ENCODE measurements at regions not wholly inside any gene's neighbourhood (a gene's known extent, or its start where the extent isn't known, plus 50 kb on each side); places are given as distances from the start of the nearest gene placed in this dataset.

- no peak for DNase-seq (ENCODE audit: low spot score)
Observed at GRCh38 chr4:111492496-111492895, 652.8 kb upstream of the FAM241A start.

- no peak for DNase-seq (ENCODE audit: low spot score)
Observed at GRCh38 chr4:111494471-111494870, 650.8 kb upstream of the FAM241A start.

DNA sequence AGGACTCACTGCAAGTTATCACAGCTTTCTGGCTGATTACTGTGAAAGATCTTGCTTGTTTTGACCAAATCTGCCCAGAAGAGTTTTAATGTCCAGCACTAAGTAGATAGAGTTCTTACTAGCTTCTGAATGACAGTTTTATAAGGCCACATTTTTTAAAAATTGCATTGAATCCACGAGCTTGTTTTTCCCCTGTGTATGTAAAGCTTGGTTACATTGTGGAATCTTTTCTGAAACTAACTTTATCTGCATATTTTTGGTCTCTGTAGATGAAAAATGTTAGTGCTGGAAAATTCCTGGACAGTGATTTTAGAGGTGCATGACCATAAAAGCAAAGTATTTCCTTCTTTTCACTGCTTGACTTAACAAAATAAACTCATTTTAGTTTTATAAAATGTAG, 650.3 kb upstream of the FAM241A start:
- DNase-seq (ENCODE audit: low spot score): no peak

- DNase-seq (ENCODE audit: low spot score): no peak
Observed at GRCh38 chr4:111499291-111499690, 646.0 kb upstream of the FAM241A start.

GRCh38 chr4:111499706-111500105, 645.5 kb upstream of the FAM241A start:
- DNase-seq (ENCODE audit: low spot score): no peak

DNA sequence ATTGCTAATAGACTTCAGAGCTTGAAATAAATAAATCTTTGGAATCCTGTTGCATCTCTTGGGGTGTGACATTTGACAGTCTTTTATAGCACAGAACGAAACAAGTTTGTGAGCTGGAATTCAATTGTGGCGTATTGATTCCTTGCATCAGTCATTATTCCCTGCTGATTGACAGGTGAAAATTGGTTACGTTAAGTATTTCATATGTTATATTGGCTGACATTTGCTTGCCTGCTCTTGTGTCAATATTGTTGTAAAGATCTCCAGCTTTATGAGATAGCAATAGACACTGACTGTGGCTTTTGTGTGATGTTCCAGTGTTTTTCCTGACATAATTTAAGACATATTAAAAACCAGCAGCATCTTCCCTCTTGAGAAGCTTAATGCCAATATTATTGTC, 644.4 kb upstream of the FAM241A start:
- DNase-seq (ENCODE audit: low spot score): no peak

DNA sequence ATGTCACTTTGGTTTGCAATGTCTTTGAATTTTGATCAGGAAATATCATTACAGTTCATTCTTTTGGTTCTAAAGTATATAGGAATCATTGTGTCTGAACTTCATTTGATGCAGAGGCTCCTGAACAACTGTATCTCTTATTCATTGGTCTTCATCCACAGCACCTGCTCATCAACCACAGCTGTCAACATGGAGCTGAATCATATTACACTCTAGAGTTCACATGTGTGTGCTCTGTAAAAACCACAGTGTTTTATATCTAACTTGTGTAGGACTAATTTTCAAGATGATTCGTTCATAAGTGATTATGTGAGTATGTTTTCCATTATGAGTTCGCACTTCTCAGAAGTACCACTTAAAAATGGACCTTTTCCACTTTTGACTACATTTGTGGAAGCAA, 643.3 kb upstream of the FAM241A start:
- DNase-seq (ENCODE audit: low spot score): no peak

DNA sequence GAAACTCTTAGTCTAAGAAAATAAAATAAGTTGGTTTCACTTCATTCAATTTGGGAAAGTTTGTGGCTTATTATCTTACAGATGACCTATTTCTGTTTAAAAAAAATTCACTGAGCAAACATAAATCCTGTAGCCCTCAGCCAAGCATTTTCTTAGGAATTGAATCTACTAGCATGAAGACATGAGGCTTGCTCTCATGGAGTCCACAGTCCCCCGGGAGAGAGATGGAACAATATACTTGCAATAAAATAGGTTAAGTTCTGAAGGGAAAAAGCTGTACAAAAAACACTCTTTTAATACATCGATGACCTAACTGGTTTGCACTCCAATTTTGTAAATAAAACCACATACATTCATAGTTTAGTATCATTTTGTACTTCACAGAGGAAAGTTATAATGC, 642.6 kb upstream of the FAM241A start:
- DNase-seq (ENCODE audit: low spot score): no peak

DNA sequence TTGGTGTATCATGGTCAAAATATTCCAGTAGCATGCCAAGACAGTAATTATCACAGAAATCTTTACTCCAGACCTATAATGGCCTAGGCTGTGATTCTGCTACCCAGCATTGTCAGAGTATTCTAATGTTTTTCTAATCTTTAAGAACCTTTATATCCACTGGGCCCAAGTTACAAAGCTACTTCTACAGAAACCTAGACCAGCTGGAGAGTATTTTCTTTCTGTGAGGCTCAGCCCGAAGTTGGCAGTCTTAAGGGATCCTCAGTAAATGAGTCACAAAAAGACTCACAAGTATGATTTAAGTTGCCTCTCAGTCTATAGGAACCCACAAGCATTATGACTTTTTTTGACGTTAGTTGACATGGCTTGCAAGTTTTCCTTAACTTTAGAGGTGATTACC, 638.5 kb upstream of the FAM241A start:
- DNase-seq (ENCODE audit: low spot score): no peak

DNA sequence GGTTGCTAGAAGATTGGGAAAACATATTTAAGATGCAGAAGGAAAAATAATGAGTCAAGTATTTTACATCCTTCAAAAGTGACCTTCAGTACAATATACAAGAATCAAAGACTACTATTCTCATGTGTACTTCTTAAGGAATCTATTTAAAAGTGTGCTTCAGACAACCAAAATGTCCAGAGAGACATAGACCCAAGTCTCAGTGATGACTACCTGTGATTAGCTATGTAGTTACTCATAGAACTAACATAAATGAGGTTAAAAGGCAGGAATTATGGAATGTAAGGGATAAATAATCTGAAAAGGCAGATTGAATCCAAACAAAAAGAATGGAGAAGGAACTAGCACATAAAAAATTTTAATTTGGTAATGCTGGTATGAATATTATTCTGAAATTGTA, 634.7 kb upstream of the FAM241A start:
- no peak for DNase-seq (ENCODE audit: low spot score)

GRCh38 chr4:111512081-111512783, 633.0 kb upstream of the FAM241A start:
- no peak for DNase-seq (ENCODE audit: low spot score)

DNA sequence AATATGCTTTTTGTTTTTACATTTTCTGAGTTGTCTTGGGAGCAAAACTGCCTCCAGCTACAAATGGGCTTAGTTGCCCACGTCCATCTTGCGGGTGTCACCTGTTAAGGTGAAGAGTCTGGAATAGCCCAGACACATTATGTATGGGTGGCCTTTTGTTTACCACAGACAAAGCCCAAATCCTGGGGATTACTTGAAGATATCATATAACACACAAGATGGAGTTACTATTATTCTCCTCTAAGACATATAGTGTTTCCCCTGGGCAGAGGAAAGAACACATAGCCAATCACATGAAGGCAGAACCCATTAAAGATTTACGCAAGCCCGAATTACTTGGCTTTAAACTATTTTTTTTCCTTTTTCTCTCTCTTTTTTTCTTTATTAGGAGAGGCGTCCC, 625.6 kb upstream of the FAM241A start:
- DNase-seq (ENCODE audit: low spot score): no peak

GRCh38 chr4:111530446-111530845, 614.8 kb upstream of the FAM241A start:
- no peak for DNase-seq (ENCODE audit: low spot score)

DNA sequence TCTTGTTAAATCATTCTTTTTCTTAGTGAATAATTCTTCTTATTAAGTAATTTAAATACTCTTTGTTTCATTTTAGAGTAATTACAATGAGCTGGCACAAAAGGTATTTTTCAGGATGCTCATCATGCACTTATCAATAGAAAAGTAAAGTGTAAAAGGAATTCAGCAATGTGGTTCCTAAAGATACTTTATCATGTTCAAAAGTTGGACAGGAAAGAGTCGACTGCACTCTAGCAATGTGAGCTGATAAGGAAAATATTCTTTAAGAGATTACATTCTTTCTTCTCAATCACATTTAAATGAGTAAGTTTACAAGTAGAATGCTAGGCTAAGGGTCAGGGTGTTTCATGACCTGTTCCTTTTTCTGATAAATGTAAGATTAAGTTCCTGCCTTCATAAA, 609.5 kb upstream of the FAM241A start:
- no peak for DNase-seq (ENCODE audit: low spot score)

DNA sequence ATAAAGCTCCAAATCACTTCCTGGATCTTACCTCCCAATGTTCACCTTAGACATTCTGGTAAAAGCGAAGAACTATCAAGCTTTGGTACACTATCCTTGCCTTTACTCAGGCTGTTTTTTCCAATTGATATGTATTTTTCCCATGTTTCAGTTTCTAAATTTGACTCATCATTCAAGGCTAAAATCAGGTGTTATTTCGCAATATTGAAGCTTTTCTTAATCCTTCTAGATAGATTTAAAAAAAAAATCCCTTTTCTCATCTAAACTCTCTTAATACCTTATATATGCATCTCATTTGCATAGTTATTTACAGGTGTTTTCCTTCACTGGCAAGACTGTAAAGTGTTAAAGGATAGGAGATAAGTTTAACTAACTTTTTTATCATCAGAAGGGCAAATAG, 608.1 kb upstream of the FAM241A start:
- DNase-seq (ENCODE audit: low spot score): no peak

GRCh38 chr4:111537871-111538270, 607.4 kb upstream of the FAM241A start:
- no peak for DNase-seq (ENCODE audit: low spot score)

GRCh38 chr4:111540671-111541070, 604.6 kb upstream of the FAM241A start:
- no peak for DNase-seq (ENCODE audit: low spot score)

GRCh38 chr4:111542056-111542455, 603.2 kb upstream of the FAM241A start:
- no peak for DNase-seq (ENCODE audit: low spot score)

- no peak for DNase-seq (ENCODE audit: low spot score)
Observed at GRCh38 chr4:111546881-111547280, 598.4 kb upstream of the FAM241A start.

GRCh38 chr4:111556141-111556781, 589.0 kb upstream of the FAM241A start:
- DNase-seq (ENCODE audit: low spot score): no peak

DNA sequence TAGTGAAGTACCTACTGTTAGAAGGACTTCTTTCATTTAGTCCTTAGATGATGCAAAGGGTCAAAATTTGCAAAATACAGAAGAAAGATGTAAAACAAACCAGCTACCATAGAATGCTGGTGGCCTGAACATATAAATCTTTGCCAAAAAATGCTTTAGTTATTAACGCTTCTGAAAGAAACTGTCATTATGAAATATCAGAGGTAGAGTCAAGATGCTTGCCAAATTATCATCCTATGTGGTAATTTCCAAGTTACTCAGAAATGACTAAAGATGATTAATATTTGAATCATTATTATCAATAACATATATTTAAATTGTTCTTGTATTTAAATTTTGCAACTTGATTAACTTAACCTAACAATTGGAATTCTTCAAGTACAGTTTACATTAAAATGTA, 588.4 kb upstream of the FAM241A start:
- DNase-seq (ENCODE audit: low spot score): no peak

DNA sequence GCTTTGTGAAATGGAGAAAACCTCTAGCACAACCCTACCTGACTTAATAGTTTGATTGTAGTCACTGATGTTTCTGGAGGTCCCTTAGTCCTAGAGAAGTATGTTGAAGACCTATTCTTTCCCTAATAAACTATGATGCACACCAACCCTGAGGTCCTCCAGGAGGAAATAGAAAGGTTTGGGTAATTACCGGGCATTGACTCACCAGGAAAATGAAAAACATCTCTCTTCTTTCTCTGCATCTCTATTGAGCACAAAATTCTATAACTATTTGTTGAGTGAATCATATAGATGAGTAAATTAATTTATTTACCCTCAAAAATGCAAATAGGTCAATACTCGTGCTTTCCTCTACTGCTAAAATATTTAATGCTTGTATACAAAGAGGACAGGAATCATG, 582.4 kb upstream of the FAM241A start:
- DNase-seq (ENCODE audit: low spot score): no peak

DNA sequence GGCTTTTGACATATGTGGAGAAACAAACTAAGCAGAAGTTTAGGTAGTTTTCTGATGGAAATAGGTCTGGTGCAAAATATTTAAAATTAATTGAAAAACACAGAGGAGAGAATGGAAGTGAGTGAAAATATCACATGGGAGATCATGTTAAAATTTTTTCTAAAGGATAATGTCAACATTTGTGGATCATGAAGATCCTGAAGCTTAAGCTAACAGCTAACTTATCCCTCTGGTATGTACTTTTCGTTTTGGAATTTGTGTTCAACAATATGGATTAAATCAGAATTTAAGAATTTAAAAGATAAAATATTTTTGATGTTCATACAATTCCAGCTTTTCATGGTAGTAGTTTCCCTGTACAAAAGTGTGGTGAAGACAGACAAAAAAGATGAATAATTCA, 572.8 kb upstream of the FAM241A start:
- no peak for DNase-seq (ENCODE audit: low spot score)

DNA sequence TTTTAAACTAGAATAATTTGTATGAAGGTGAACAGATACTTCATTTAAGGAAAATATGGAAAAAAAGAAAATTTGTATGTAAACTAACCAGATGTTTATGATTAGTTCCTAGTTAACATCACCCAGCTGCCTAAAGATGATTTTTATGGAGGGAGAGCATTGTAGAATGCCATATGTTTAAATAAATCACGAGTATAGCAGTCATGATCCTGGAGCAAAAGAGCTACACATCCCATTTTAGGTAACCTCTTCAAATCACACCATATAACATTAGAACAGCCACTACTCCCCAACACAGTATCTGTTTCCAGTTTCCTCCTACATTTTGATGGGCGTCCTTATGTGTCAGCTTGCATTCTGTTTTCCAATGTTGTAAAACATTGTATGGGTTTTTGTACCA, 571.9 kb upstream of the FAM241A start:
- DNase-seq (ENCODE audit: low spot score): no peak
